C4-2B (cell line): ENCODE measurements at regions not wholly inside any gene's neighbourhood (a gene's known extent, or its start where the extent isn't known, plus 50 kb on each side); places are given as distances from the start of the nearest gene placed in this dataset.

Experiments
- ZFX ChIP-seq: fragments of 450-650 bp; IDR thresholded peaks from 2 replicates; pipeline ENCODE4 v1.6.1; 2017
- TF ChIP-seq, protein P1 (sequence below): fragments of 450-650 bp; conservative IDR thresholded peaks from 2 replicates; pipeline ENCODE4 v1.5.1; 2017; ENCODE audit warnings: mild to moderate bottlenecking

DNA sequence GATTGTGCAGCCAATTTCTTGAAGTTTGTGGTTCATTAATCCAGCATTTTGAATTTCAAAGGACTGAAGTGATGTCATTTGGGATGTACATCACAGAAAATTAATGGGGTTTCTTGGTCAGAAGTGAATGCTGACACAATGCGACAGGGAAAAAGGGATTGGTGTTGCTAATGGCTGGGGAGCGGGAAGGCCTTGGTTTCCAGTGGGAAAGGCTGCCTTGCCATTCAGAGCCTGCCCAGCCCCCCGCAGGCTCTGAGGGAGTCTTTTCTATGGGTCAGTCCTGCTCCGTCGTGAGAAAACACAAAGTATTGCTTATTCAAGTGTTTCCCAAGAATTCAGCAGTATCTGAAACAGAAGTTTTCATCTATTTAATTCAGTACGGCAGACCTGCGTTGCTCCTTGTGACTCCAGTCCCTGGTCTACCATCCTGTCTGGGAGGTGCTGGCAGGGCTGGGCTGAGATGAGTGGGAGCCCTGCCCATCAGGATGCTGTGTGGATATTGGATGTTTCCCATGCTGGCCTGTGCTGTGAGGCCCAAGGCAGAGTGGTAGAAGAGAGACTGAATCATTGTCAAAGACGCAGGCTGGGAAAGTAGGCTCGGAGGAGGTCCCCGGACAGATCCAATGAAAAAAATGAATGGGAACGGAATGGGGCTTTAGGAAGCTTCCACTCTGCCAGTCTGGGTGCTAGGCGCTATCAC lies 111.2 kb upstream of the KLHL25 start:
- TF ChIP-seq, protein P1, sequence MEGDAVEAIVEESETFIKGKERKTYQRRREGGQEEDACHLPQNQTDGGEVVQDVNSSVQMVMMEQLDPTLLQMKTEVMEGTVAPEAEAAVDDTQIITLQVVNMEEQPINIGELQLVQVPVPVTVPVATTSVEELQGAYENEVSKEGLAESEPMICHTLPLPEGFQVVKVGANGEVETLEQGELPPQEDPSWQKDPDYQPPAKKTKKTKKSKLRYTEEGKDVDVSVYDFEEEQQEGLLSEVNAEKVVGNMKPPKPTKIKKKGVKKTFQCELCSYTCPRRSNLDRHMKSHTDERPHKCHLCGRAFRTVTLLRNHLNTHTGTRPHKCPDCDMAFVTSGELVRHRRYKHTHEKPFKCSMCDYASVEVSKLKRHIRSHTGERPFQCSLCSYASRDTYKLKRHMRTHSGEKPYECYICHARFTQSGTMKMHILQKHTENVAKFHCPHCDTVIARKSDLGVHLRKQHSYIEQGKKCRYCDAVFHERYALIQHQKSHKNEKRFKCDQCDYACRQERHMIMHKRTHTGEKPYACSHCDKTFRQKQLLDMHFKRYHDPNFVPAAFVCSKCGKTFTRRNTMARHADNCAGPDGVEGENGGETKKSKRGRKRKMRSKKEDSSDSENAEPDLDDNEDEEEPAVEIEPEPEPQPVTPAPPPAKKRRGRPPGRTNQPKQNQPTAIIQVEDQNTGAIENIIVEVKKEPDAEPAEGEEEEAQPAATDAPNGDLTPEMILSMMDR: no peak
- TF ChIP-seq ZFX: no peak
